NCI-H1105 treated with DMSO at 0.1 percent for 48 hours (cell line): ENCODE measurements at regions not wholly inside any gene's neighbourhood (a gene's known extent, or its start where the extent isn't known, plus 50 kb on each side); places are given as distances from the start of the nearest gene placed in this dataset.
"Not testable (repeated sequence)": the region's sequence is repeated elsewhere in the genome, so short reads cannot be mapped to it uniquely, and the experiment has no call there.

Experiments used
- DNase-seq: peaks from one replicate; lab custom pipeline; 2025; lab: John Stamatoyannopoulos, UW

GRCh38 chr5:129163810-129164378 is 69.3 kb downstream of the ISOC1 start:
- no peak for DNase-seq

GRCh38 chr5:129170050-129170449 is 75.5 kb downstream of the ISOC1 start:
- DNase-seq, result no peak

GRCh38 chr5:129171194-129171944 is 76.8 kb downstream of the ISOC1 start:
- no peak for DNase-seq

- DNase-seq, result no peak
Measured at GRCh38 chr5:129172580-129172979, 78.0 kb downstream of the ISOC1 start.

- no peak for DNase-seq
Measured at GRCh38 chr5:129173771-129174170, 79.2 kb downstream of the ISOC1 start.

- DNase-seq, result no peak
Measured at GRCh38 chr5:129174480-129174879, 79.9 kb downstream of the ISOC1 start.

- no peak for DNase-seq
Measured at GRCh38 chr5:129177451-129177850, 82.9 kb downstream of the ISOC1 start.

- DNase-seq, result no peak
Measured at GRCh38 chr5:129199308-129199707, 104.8 kb downstream of the ISOC1 start.

- DNase-seq, result no peak
Measured at GRCh38 chr5:129204525-129204924, 110.0 kb downstream of the ISOC1 start.

- DNase-seq, result no peak
Measured at GRCh38 chr5:129216001-129216400, 121.5 kb downstream of the ISOC1 start.

GRCh38 chr5:129217179-129217578 is 122.6 kb downstream of the ISOC1 start:
- no peak for DNase-seq

- DNase-seq, result no peak
Measured at GRCh38 chr5:129223178-129223577, 128.6 kb downstream of the ISOC1 start.

GRCh38 chr5:129228577-129228976 is 134.0 kb downstream of the ISOC1 start:
- DNase-seq, result no peak

- no peak for DNase-seq
Measured at GRCh38 chr5:129241755-129242154, 147.2 kb downstream of the ISOC1 start.

- DNase-seq, result no peak
Measured at GRCh38 chr5:129243039-129243438, 148.5 kb downstream of the ISOC1 start.

GRCh38 chr5:129244478-129244877 is 149.9 kb downstream of the ISOC1 start:
- DNase-seq, result no peak

GRCh38 chr5:129245489-129245888 is 150.9 kb downstream of the ISOC1 start:
- no peak for DNase-seq

- no peak for DNase-seq
Measured at GRCh38 chr5:129246088-129246487, 151.5 kb downstream of the ISOC1 start.

- no peak for DNase-seq
Measured at GRCh38 chr5:129249886-129250285, 155.3 kb downstream of the ISOC1 start.

GRCh38 chr5:129271308-129271707 is 176.8 kb downstream of the ISOC1 start:
- no peak for DNase-seq

- DNase-seq, result no peak
Measured at GRCh38 chr5:129284010-129284409, 176.1 kb upstream of the ADAMTS19 start.

GRCh38 chr5:129294216-129294615 is 165.9 kb upstream of the ADAMTS19 start:
- not testable (repeated sequence) for DNase-seq

GRCh38 chr5:129306725-129307124 is 153.4 kb upstream of the ADAMTS19 start:
- DNase-seq, result no peak

- no peak for DNase-seq
Measured at GRCh38 chr5:129322968-129323367, 137.1 kb upstream of the ADAMTS19 start.
